ENCODE measurements at regions not wholly inside any gene's neighbourhood (a gene's known extent, or its start where the extent isn't known, plus 50 kb on each side); places are given as distances from the start of the nearest gene placed in this dataset.
"Not testable (repeated sequence)": the region's sequence is repeated elsewhere in the genome, so short reads cannot be mapped to it uniquely, and the experiment has no call there.

GRCh38 chr6:15893556-15894253 is 230.9 kb upstream of the DTNBP1 start:
- H3K4me3 ChIP-seq (ENCODE audit: low read depth, low read length) = no peak overlapping the region
- in situ Hi-C loops (cut with HindIII; ENCODE audit: low sequenced_read_pairs) = no loop called here
- peak; percentile 42 for TF ChIP-seq CTCF (IDR thresholded peaks at IDR 0.05; ENCODE audit: low read depth, low read length)
- peak; percentile 37 for DNase-seq (ENCODE audit: low read depth, low spot score)

GRCh38 chr6:15892369-15892768 is 229.5 kb upstream of the DTNBP1 start:
- DNase-seq (ENCODE audit: low read depth, low spot score) = no peak
- in situ Hi-C loops (cut with HindIII; ENCODE audit: low sequenced_read_pairs) = no loop called here
- no peak for TF ChIP-seq CTCF (IDR thresholded peaks at IDR 0.05; ENCODE audit: low read depth, low read length)

GRCh38 chr6:15888798-15889772 is 226.3 kb upstream of the DTNBP1 start:
- no peak for TF ChIP-seq CTCF (IDR thresholded peaks at IDR 0.05; ENCODE audit: low read depth, low read length)
- in situ Hi-C loops (cut with HindIII; ENCODE audit: low sequenced_read_pairs) = no loop called here
- DNase-seq (ENCODE audit: low read depth, low spot score) = no peak
- H3K4me3 ChIP-seq (ENCODE audit: low read depth, low read length) = no peak overlapping the region

More at GRCh38 chr6:15892369-15892768, 229.5 kb upstream of the DTNBP1 start:
- H3K4me3 ChIP-seq (ENCODE audit: low read depth, low read length) = no peak overlapping the region

GRCh38 chr6:15887491-15888461 is 224.9 kb upstream of the DTNBP1 start:
- no peak for TF ChIP-seq CTCF (IDR thresholded peaks at IDR 0.05; ENCODE audit: low read depth, low read length)
- H3K4me3 ChIP-seq (ENCODE audit: low read depth, low read length) = no peak overlapping the region
- in situ Hi-C loops (cut with HindIII; ENCODE audit: low sequenced_read_pairs) = no loop called here
- no peak for DNase-seq (ENCODE audit: low read depth, low spot score)

- H3K4me3 ChIP-seq (ENCODE audit: low read depth, low read length) = no peak overlapping the region
- in situ Hi-C loops (cut with HindIII; ENCODE audit: low sequenced_read_pairs) = no loop called here
- DNase-seq (ENCODE audit: low read depth, low spot score) = no peak
- no peak for TF ChIP-seq CTCF (IDR thresholded peaks at IDR 0.05; ENCODE audit: low read depth, low read length)
These were observed 222.8 kb upstream of the DTNBP1 start for GRCh38 chr6:15885624-15886023.

- in situ Hi-C loops (cut with HindIII; ENCODE audit: low sequenced_read_pairs); H3K4me3 ChIP-seq (ENCODE audit: low read depth, low read length); DNase-seq (ENCODE audit: low read depth, low spot score): not testable (repeated sequence)
These were observed 220.8 kb upstream of the DTNBP1 start for GRCh38 chr6:15883593-15883992.

Data from astrocyte of the spinal cord (primary cell).